Parathyroid adenoma (tissue), 2 donors: ENCODE measurements at regions not wholly inside any gene's neighbourhood (a gene's known extent, or its start where the extent isn't known, plus 50 kb on each side); places are given as distances from the start of the nearest gene placed in this dataset.

Experiments used
- H2AFZ ChIP-seq: fragments of 300-600 bp; sonication (generic); one replicate; pipeline ENCODE4 v1.7.0; 2017; ENCODE audit warnings: antibody characterized with exemption, mild to moderate bottlenecking
- H3K27ac ChIP-seq: fragments of 300-600 bp; sonication (generic); one replicate; pipeline ENCODE4 v1.7.0; 2017
- H3K27me3 ChIP-seq: fragments of 300-600 bp; sonication (generic); one replicate; pipeline ENCODE4 v1.7.0; 2017; ENCODE audit warnings: low read length; ENCODE audit not compliant: control insufficient read depth, insufficient read depth
- H3K36me3 ChIP-seq: fragments of 300-600 bp; sonication (generic); one replicate; pipeline ENCODE4 v1.7.0; 2017; ENCODE audit warnings: low read length; ENCODE audit not compliant: control insufficient read depth, insufficient read depth
- H3K4me1 ChIP-seq: fragments of 300-600 bp; sonication (generic); one replicate; pipeline ENCODE4 v1.7.0; 2017; ENCODE audit warnings: control low read depth
- H3K4me2 ChIP-seq: fragments of 300-600 bp; sonication (generic); one replicate; pipeline ENCODE4 v1.7.0; 2017; ENCODE audit warnings: low read length
- H3K4me3 ChIP-seq: fragments of 300-600 bp; sonication (generic); one replicate; pipeline ENCODE4 v1.7.0; 2017; ENCODE audit warnings: low read depth, low read length
- H3K79me2 ChIP-seq: fragments of 300-600 bp; sonication (generic); one replicate; pipeline ENCODE4 v1.7.0; 2017; ENCODE audit warnings: control low read depth
- H3K9ac ChIP-seq: fragments of 300-600 bp; sonication (generic); one replicate; pipeline ENCODE4 v1.7.0; 2017; ENCODE audit warnings: mild to moderate bottlenecking
- H3K9me3 ChIP-seq: fragments of 300-600 bp; sonication (generic); one replicate; pipeline ENCODE4 v1.7.0; 2017; ENCODE audit warnings: low read length; ENCODE audit not compliant: control insufficient read depth
- CTCF ChIP-seq: fragments of 300-600 bp; sonication (generic); IDR thresholded peaks from one replicate; pipeline ENCODE4 v1.7.0; 2017; ENCODE audit warnings: antibody characterized with exemption, mild to moderate bottlenecking
- donor health status: primary hyperparathyroidism.

- no peaks in the 10 kb centered on the region for H3K79me2 ChIP-seq
- H3K4me1 ChIP-seq, result no peaks in the 10 kb centered on the region
- no peak overlapping the region for H3K27ac ChIP-seq
- TF ChIP-seq CTCF, result no peak
- no peak overlapping the region for H3K4me2 ChIP-seq
- H3K36me3 ChIP-seq, result no peaks in the 10 kb centered on the region
- H3K4me3 ChIP-seq, result no peak overlapping the region
- no peaks in the 10 kb centered on the region for H3K9me3 ChIP-seq
- H3K9ac ChIP-seq, result no peak overlapping the region
- H2AFZ ChIP-seq, result no peak overlapping the region
- H3K27me3 ChIP-seq, result no peaks in the 10 kb centered on the region
Observed at GRCh38 chr4:81528979-81529378, 57.3 kb upstream of the RASGEF1B start.

- no peak overlapping the region for H3K4me3 ChIP-seq
- no peaks in the 10 kb centered on the region for H3K9me3 ChIP-seq
Observed at GRCh38 chr4:81528200-81528599, 56.5 kb upstream of the RASGEF1B start.

GRCh38 chr4:81527709-81528108 lies 56.0 kb upstream of the RASGEF1B start:
- Histone ChIP-seq H3K27ac (no peak overlapping the region), H3K4me1 (no peaks in the 10 kb centered on the region), H2AFZ (no peak overlapping the region), H3K9me3 (no peaks in the 10 kb centered on the region), H3K79me2 (no peaks in the 10 kb centered on the region), H3K36me3 (no peaks in the 10 kb centered on the region), H3K4me3 (no peak overlapping the region), H3K27me3 (no peaks in the 10 kb centered on the region), H3K4me2 (no peak overlapping the region), H3K9ac (no peak overlapping the region)
- TF ChIP-seq CTCF, result no peak

More at GRCh38 chr4:81528200-81528599, 56.5 kb upstream of the RASGEF1B start:
- no peaks in the 10 kb centered on the region for H3K79me2 ChIP-seq
- no peaks in the 10 kb centered on the region for H3K36me3 ChIP-seq
- no peaks in the 10 kb centered on the region for H3K4me1 ChIP-seq
- no peak overlapping the region for H3K27ac ChIP-seq
- H3K4me2 ChIP-seq, result no peak overlapping the region
- H3K9ac ChIP-seq, result no peak overlapping the region
- TF ChIP-seq CTCF, result no peak
- no peaks in the 10 kb centered on the region for H3K27me3 ChIP-seq
- no peak overlapping the region for H2AFZ ChIP-seq

GRCh38 chr4:81527115-81527514 lies 55.4 kb upstream of the RASGEF1B start:
- Histone ChIP-seq H3K4me1 (no peaks in the 10 kb centered on the region), H3K36me3 (no peaks in the 10 kb centered on the region), H3K4me2 (no peak overlapping the region)

More at GRCh38 chr4:81527115-81527514, 55.4 kb upstream of the RASGEF1B start:
- no peak overlapping the region for H3K27ac ChIP-seq
- H3K9me3 ChIP-seq, result no peaks in the 10 kb centered on the region
- no peak overlapping the region for H3K4me3 ChIP-seq
- H3K9ac ChIP-seq, result no peak overlapping the region
- H3K79me2 ChIP-seq, result no peaks in the 10 kb centered on the region
- H3K27me3 ChIP-seq, result no peaks in the 10 kb centered on the region
- TF ChIP-seq CTCF, result no peak
- no peak overlapping the region for H2AFZ ChIP-seq
